ENCODE measurements at regions not wholly inside any gene's neighbourhood (a gene's known extent, or its start where the extent isn't known, plus 50 kb on each side); places are given as distances from the start of the nearest gene placed in this dataset.
"Not testable (repeated sequence)": the region's sequence is repeated elsewhere in the genome, so short reads cannot be mapped to it uniquely, and the experiment has no call there.

DNA sequence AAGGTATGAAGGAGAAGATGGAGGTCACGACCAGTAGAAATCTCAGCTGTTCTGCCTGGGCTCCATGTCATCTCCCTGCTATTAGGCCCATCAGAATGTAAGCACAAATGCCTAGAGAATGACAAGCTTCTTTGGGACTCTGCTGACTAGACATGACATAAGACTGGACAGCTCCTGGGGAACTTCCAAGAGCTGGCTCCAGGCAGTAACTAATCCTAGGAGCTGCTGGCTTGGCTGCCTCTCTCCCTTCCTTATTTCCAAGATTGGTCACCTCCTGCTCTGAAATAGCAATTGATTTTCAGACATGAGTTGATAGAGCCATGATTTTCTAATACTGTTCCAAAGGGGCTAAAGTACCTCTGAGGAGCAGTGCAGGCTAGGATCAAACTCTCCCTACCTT lies 57.5 kb upstream of the TP53BP2 start:
- TF ChIP-seq, protein P1, sequence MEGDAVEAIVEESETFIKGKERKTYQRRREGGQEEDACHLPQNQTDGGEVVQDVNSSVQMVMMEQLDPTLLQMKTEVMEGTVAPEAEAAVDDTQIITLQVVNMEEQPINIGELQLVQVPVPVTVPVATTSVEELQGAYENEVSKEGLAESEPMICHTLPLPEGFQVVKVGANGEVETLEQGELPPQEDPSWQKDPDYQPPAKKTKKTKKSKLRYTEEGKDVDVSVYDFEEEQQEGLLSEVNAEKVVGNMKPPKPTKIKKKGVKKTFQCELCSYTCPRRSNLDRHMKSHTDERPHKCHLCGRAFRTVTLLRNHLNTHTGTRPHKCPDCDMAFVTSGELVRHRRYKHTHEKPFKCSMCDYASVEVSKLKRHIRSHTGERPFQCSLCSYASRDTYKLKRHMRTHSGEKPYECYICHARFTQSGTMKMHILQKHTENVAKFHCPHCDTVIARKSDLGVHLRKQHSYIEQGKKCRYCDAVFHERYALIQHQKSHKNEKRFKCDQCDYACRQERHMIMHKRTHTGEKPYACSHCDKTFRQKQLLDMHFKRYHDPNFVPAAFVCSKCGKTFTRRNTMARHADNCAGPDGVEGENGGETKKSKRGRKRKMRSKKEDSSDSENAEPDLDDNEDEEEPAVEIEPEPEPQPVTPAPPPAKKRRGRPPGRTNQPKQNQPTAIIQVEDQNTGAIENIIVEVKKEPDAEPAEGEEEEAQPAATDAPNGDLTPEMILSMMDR (IDR thresholded peaks at IDR 0.05), result not testable (repeated sequence)
- TF ChIP-seq POLR2A (IDR thresholded peaks at IDR 0.05), result not testable (repeated sequence)

Measured in ovary (tissue), 3 donors.